NCI-H1105 treated with DMSO at 0.1 percent for 48 hours (cell line): ENCODE measurements at regions not wholly inside any gene's neighbourhood (a gene's known extent, or its start where the extent isn't known, plus 50 kb on each side); places are given as distances from the start of the nearest gene placed in this dataset.
A peak's percentile ranks its signal among the peaks of the same experiment; 100 is the strongest.
"Not testable (repeated sequence)": the region's sequence is repeated elsewhere in the genome, so short reads cannot be mapped to it uniquely, and the experiment has no call there.

Experiments
- DNase-seq: peaks from one replicate; lab custom pipeline; 2025; lab: John Stamatoyannopoulos, UW

DNA sequence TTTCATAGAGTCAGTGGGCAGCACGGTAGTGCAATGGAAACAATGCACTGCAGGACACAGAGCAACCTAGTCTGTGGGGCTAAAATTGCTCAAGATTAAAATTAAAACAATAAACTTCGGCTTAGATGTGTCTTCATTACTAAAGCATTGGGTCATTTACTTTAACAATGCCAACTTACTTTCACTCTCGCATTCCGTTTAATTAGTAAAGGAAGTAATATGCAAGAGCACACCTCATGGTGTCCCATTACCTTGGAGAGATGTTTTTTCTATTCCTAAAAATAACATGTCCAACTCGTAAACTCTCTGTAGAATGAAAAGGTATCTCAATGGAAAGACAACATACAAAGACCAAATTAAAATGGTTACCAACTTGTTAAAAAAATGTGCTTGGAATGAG, 738.4 kb downstream of the PCDH17 start:
- DNase-seq = no peak

DNA sequence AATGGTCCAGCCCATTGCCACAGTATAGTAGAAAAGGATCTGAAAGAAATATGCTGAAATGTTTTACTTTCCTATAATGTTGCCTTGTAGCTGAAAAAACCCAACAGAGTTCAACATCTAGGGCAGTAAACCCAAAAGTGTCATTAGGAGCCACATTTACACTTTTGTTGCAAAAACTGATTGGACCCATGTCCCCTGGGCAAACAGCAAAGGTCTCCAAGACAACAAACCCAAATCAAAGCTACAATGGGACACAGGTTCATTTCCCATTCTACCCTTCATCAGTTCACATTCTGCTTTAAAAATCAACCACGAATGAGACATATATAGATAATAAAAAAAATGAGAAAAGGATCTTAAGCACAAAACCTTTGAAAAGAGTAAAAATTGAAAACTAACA, 744.8 kb downstream of the PCDH17 start:
- no peak for DNase-seq

- DNase-seq = no peak
Observed at GRCh38 chr13:58376775-58377174, 745.2 kb downstream of the PCDH17 start.

DNA sequence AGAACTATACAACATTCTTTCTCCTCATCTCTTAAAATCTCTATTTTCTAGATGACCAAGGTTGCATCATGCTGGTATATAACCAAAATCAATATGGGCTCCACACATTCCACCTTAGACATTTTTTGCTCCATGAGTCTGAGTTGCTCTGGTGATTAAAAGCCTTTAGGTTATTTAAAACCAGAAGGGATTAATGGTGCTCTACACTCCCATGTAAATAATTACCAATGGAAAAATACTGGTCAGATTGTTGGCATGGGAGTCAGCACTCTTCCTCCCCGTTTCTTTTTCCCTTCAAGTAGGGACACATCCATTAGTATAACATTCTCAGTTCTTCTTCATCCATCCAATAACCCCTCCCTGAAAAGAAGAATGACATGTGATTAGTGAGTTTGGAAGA, 747.7 kb downstream of the PCDH17 start:
- DNase-seq = no peak

DNA sequence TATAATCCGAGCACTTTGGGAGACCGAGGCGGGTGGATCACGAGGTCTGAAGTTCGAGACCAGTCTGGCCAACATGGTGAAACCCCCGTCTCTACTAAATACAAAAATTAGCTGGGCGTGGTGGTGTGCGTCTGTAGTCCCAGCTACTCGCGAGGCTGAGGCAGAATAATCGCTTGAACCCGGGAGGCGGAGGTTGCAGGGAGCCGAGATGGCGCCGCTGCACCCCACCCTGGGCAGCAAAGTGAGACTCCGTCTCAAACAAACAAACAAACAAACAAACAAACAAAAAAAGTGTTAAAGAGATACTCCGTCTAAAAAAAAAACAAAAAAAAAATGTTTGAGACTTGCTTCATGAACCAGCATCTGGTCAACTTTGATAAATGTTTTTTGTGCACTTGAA, 753.8 kb downstream of the PCDH17 start:
- not testable (repeated sequence) for DNase-seq

DNA sequence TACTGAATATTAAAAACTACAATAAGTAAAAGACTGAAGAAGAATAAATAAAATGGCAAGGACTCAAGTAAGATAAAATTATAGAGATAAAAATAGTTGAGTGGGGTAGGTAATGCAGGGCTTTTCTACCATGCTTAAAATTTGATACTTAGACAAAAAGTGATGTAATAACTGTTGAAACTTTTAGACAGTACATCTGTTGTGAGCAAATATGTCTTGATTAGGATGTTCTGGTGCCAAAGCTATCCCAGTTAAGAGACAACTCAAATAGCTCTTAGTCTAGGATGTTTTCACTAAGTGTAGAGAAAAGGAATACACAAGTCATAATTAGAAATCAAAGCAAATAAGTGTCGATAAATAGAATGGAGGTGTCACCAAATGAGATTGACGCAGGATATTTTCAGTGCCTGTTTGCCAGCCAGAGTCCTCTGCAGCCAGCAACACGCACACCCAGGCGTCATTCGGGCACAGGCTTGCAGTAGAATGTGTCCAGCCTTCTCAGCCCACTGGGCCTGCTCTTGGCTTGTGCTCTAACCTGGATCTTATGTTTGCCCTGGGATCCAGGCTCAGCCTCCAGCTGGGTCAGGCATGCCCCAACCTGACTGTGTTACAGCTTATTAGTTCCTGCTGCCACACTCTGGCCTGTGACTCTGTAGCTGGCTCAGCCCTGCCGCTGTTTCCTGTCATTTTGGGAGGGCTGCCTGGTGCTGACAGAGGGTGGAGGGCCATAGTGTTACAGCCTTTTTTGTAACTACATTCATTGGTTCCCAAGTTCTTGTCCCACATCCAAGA, 766.2 kb downstream of the PCDH17 start:
- DNase-seq = no peak

- DNase-seq = no peak
Observed at GRCh38 chr13:58399263-58399662, 767.7 kb downstream of the PCDH17 start.

- no peak for DNase-seq
Observed at GRCh38 chr13:58406545-58406944, 775.0 kb downstream of the PCDH17 start.

DNA sequence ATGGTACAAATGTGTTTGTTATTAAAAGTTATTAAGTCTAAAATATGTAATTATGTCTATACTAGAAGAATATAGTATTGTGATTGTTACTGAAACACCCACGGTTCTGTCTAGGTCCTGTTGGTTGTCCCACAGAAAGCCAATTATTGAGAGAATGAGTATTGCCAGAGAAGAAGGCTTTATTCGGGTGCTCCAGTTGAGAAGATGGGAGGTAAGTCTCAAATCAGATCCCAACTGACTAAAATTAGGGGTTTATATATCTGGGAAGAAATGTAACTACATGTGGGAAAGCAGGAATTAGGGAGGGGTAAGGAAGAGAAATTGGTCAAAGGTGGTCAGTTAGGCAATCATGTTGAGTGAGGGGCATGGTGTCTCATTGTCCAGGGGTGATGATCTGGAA, 798.4 kb downstream of the PCDH17 start:
- no peak for DNase-seq

GRCh38 chr13:58434943-58435342, 803.4 kb downstream of the PCDH17 start:
- DNase-seq = no peak

DNA sequence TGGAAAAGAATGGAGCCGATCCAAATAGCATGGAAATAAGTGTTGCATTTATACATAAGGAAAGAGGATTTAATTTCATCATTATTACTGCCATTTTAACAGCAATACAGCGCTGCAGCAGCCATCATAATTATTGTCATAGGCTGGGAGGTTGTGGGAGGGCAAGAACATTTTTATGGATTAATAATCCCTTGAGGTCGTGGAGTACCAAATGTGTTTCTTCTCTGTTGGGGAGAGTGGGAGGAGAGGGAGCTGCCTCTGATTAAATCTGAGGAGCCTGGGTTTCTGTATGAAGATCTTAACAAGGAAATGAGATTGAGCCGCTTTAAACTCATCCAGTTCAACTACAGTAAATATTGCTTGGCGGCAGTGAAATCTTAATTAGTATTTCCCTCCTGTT, 805.9 kb downstream of the PCDH17 start:
- no peak for DNase-seq

DNA sequence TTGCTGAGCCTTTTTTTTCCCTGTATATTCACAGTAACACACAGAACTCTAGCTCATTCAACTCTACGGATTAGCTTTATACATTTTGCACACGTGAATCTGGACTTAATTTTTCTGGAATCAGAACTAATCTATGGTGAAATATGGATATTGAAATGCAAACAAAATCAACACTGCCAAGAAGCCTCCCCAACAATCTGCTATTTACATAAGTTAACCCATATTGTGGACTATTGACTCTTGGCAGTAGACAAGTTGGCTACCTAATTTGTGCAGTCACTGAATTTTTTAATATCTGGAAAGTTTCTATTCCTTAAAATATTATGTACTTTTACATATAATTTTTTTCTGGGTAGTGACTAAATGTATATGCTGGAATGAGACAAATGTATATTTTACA, 815.4 kb downstream of the PCDH17 start:
- DNase-seq = no peak

DNA sequence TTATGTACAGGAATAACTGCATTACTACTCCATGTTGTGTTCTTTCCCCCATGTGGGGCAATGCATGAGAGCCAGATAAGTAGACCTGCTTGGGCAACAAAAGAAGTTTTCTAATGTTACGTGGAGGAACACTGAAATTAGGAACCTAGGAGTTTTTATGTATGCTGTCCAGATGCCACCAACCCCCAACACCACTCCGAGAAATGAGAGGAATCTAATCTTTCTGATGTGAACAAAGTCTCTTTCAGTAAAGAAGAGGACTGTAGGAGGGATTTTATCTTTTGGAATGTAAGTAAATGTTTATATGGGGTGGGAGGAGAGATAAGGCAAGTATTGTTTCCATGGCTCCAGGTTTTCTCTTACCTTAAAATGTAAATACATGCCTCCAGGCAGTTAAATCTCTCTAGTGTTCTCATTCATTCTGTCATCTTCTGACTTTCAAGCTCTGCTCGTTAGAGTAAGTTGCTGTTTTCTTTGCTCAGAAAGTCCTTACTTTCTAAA, 820.6 kb downstream of the PCDH17 start:
- no peak for DNase-seq

DNA sequence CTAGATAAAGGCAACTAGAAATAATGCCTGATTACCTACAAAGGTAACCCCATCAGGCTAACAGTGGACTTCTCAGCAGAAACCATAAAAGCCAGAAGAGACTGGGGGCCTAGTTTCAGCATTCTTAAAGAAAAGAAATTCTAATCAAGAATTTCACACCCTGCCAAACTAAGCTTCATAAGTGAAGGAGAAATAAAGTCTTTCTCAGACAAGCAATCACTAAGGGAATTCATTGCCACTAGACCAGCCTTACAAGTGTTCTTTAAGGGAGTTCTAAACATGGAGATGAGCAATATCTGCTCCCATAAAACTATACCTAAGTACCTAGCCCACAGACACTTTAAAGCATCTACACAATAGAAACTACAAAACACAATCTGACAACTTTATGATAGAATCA, 823.5 kb downstream of the PCDH17 start:
- DNase-seq = no peak

DNA sequence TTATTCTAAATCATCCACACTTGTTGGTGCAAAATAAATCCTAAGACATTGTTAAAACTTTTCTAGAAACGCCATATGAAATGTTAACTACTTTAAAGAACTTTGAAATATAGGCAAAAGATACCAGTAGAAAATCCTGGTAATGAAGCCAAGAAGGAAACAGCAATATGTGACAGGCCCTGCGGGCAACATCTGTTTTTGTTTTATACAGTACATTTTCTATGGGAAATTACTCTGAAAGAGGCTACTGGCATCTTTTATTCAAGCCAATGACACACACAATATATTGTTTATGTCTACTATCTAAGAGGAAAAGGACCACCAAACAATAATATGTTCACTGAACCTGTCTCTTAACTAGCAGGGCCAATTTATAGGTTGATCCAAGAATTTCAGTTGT, 829.7 kb downstream of the PCDH17 start:
- DNase-seq = no peak

- no peak for DNase-seq
Observed at GRCh38 chr13:58463841-58464240, 832.3 kb downstream of the PCDH17 start.

- no peak for DNase-seq
Observed at GRCh38 chr13:58467176-58467575, 835.6 kb downstream of the PCDH17 start.

- DNase-seq = no peak
Observed at GRCh38 chr13:58472483-58472882, 840.9 kb downstream of the PCDH17 start.

DNA sequence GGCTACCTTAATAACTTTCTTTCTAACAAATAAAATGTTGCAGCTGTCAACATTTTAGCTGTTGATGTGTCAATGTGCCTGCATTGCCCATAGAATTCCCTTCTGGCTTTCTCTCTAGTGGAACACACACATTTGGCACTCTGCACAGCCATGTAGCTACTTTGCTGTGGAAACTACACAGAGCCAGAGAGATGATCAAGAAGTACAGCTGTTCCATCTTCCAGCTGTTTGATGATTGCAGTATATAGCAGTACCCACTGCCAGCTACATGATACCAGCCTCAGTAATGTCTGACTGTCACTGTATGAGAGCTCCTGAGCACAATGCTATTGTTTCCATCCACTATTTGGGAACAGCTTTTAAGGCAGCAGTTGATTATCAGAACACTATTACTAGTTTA, 843.0 kb downstream of the PCDH17 start:
- DNase-seq = no peak

- peak; percentile 78 for DNase-seq
Observed at GRCh38 chr13:58476206-58476918, 844.8 kb downstream of the PCDH17 start.

DNA sequence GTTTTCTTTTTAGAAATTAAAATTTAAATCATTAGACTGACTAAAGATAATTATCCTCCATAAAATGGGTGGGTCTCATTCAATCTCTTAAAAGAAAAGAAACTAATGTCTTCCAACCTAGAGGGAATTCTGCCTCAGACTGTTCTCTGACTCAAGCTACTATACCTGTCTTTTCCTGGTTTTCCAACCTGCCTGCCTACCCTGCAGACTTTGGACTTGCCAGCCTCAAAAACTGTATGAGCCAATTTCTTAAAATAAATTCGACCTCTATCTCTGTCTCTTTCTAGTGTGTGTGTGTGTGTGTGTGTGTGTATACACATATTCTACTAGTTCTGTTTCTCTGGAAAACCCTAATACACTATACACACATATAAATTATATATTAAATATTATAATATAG, 847.3 kb downstream of the PCDH17 start:
- DNase-seq = no peak

DNA sequence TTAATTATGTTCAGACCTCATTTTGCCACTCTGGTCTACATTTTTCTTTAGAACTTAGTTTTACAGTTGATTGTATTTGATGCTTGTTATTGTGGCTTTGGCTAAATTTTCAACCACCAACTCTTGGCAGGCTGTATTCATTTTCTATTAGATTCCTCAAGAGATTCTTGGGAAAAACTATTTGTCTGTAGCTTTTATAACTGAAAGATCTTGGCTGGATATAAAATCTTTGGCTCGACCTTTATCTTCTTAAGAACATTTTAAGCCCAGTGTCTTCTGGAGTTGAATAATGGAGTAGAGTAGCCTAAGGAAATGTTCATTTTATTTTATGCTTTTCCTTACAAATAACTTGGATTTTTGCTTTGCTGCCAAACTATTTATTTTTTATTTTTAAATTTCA, 848.5 kb downstream of the PCDH17 start:
- DNase-seq = no peak

DNA sequence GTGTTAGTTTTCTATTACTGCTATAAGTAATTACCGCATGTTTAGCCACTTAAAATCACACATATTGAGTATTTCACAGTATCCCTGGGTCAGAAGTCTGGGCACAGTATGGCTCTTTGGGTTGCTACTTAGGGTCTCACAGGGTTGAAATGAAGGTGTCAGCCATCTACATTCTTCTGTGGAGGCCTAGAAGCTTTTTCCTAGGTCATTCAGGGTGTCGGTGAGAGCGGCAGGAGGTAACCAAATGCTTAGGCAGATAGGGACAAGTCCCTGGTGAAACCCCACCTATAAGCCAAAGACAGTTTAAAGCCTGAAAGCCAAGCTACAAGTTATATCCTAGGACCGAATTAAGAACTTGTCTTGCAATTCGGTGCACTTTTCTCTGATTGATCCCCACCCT, 856.7 kb downstream of the PCDH17 start:
- DNase-seq = no peak

- DNase-seq = no peak
Observed at GRCh38 chr13:58495668-58496067, 864.1 kb downstream of the PCDH17 start.
